ENCODE measurements at regions not wholly inside any gene's neighbourhood (a gene's known extent, or its start where the extent isn't known, plus 50 kb on each side); places are given as distances from the start of the nearest gene placed in this dataset.
"Not testable (repeated sequence)": the region's sequence is repeated elsewhere in the genome, so short reads cannot be mapped to it uniquely, and the experiment has no call there.

- no peak for DNase-seq
These were observed 489.5 kb downstream of the CBLN4 start for GRCh38 chr20:55515832-55516231.

- DNase-seq, result no peak
These were observed 490.8 kb downstream of the CBLN4 start for GRCh38 chr20:55514531-55514930.

GRCh38 chr20:55513954-55514353 is 491.4 kb downstream of the CBLN4 start:
- DNase-seq, result no peak

GRCh38 chr20:55500130-55500529 is 505.2 kb downstream of the CBLN4 start:
- no peak for DNase-seq

- DNase-seq, result no peak
These were observed 516.7 kb downstream of the CBLN4 start for GRCh38 chr20:55488593-55488992.

GRCh38 chr20:55478724-55479450 is 526.4 kb downstream of the CBLN4 start:
- DNase-seq, result no peak

- no peak for DNase-seq
These were observed 532.6 kb downstream of the CBLN4 start for GRCh38 chr20:55472704-55473103.

- no peak for DNase-seq
These were observed 534.0 kb downstream of the CBLN4 start for GRCh38 chr20:55471052-55472006.

- DNase-seq, result no peak
These were observed 536.2 kb downstream of the CBLN4 start for GRCh38 chr20:55469074-55469473.

- no peak for DNase-seq
These were observed 543.8 kb downstream of the CBLN4 start for GRCh38 chr20:55461519-55461918.

GRCh38 chr20:55456316-55456940 is 548.9 kb downstream of the CBLN4 start:
- DNase-seq, result no peak

- DNase-seq, result no peak
These were observed 556.2 kb downstream of the CBLN4 start for GRCh38 chr20:55449091-55449490.

- DNase-seq, result no peak
These were observed 559.0 kb downstream of the CBLN4 start for GRCh38 chr20:55446301-55446700.

GRCh38 chr20:55439070-55439469 is 566.2 kb downstream of the CBLN4 start:
- no peak for DNase-seq

GRCh38 chr20:55437798-55438415 is 567.4 kb downstream of the CBLN4 start:
- DNase-seq, result no peak

GRCh38 chr20:55424968-55425367 is 580.4 kb downstream of the CBLN4 start:
- no peak for DNase-seq

- no peak for DNase-seq
These were observed 580.8 kb downstream of the CBLN4 start for GRCh38 chr20:55424476-55424875.

- DNase-seq, result no peak
These were observed 587.5 kb downstream of the CBLN4 start for GRCh38 chr20:55417836-55418235.

- DNase-seq, result no peak
These were observed 589.7 kb downstream of the CBLN4 start for GRCh38 chr20:55415567-55416142.

GRCh38 chr20:55412508-55412907 is 592.8 kb downstream of the CBLN4 start:
- DNase-seq, result not testable (repeated sequence)

GRCh38 chr20:55406891-55407290 is 598.4 kb downstream of the CBLN4 start:
- DNase-seq, result no peak

GRCh38 chr20:55394592-55394991 is 610.7 kb downstream of the CBLN4 start:
- no peak for DNase-seq

- DNase-seq, result no peak
These were observed 614.5 kb downstream of the CBLN4 start for GRCh38 chr20:55390791-55391190.

All from NCI-H1105 (cell line).